Brain microvascular endothelial cell (primary cell): ENCODE measurements at regions not wholly inside any gene's neighbourhood (a gene's known extent, or its start where the extent isn't known, plus 50 kb on each side); places are given as distances from the start of the nearest gene placed in this dataset.

Experiments used
- DNase-seq: peaks from one replicate; pipeline ENCODE4 v3.0.0-alpha.2; 2020
- H3K27ac ChIP-seq: fragments of 250-450 bp; sonication (Bioruptor Pico); 2 replicates; pipeline ENCODE4 v1.5.1; 2020; ENCODE audit warnings: mild to moderate bottlenecking, moderate library complexity
- H3K27me3 ChIP-seq: fragments of 250-450 bp; sonication (Bioruptor Pico); replicated peaks from 2 replicates; pipeline ENCODE4 v1.5.1; 2020; ENCODE audit warnings: mild to moderate bottlenecking
- H3K36me3 ChIP-seq: fragments of 250-450 bp; sonication (Bioruptor Pico); replicated peaks from 2 replicates; pipeline ENCODE4 v1.5.1; 2020; ENCODE audit warnings: mild to moderate bottlenecking
- H3K4me3 ChIP-seq: 2 replicates; pipeline ENCODE4 v1.5.1; 2011; ENCODE audit warnings: low read depth, mild to moderate bottlenecking, control low read depth, low read length, moderate library complexity
- in situ Hi-C: cut with HindIII; loops from 2 replicates; pipeline ENCODE4 v1.10.0; 2017; ENCODE audit warnings: low sequenced_read_pairs, low pct_ligation_motif_present
- TF ChIP-seq, protein P1 (sequence below): IDR thresholded peaks from 2 replicates; pipeline ENCODE4 v1.5.1; 2011; ENCODE audit warnings: low read depth, mild to moderate bottlenecking, moderate library complexity, low read length, control low read depth, inconsistent platforms; ENCODE audit errors: missing control alignments

DNA sequence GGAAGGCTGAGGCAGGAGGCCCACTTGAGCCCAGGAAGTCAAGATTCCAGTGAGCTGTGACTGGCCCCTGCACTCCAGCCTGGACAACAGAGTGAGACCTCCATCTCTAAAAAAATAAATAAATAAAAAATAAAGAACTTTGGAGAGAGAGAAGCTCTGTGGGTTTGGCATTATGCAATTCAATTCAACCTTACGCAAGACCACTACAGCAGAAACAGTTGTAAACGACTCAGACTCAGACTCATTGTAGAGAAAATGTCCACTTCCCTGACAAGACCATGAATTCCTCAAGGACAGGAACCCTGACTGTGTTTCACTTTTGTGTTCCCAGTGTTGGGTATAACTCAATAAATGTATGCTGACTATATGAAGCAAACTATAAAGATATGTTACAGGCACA, 90.3 kb upstream of the C3orf80 start:
- Histone ChIP-seq H3K36me3 (no peaks in the 10 kb centered on the region), H3K27me3 (no peaks in the 10 kb centered on the region), H3K4me3 (no peak overlapping the region), H3K27ac (no peak overlapping the region)
- no peak for DNase-seq
- in situ Hi-C loops = no loop called here
- TF ChIP-seq, protein P1, sequence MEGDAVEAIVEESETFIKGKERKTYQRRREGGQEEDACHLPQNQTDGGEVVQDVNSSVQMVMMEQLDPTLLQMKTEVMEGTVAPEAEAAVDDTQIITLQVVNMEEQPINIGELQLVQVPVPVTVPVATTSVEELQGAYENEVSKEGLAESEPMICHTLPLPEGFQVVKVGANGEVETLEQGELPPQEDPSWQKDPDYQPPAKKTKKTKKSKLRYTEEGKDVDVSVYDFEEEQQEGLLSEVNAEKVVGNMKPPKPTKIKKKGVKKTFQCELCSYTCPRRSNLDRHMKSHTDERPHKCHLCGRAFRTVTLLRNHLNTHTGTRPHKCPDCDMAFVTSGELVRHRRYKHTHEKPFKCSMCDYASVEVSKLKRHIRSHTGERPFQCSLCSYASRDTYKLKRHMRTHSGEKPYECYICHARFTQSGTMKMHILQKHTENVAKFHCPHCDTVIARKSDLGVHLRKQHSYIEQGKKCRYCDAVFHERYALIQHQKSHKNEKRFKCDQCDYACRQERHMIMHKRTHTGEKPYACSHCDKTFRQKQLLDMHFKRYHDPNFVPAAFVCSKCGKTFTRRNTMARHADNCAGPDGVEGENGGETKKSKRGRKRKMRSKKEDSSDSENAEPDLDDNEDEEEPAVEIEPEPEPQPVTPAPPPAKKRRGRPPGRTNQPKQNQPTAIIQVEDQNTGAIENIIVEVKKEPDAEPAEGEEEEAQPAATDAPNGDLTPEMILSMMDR = no peak

DNA sequence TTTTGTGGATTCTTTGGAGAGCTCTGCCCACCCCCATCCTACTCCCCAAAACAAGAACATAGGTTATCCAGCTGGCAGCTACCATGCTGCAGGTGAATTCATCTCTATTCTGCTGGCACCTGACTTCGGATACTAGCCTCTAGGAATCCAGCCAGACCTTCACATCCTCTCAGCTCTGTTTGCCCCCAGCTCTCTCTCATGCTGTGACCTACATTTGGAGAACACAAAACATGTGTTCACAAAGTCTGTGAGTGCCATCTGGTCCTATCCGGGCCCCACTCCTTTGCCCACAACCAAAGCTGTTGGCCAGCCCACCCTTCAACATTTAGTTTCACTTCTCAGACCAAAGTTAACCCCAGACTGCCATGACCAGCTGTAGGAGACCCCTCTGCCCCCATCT, 89.4 kb upstream of the C3orf80 start:
- Histone ChIP-seq H3K36me3 (no peaks in the 10 kb centered on the region), H3K27ac (no peak overlapping the region), H3K4me3 (no peak overlapping the region), H3K27me3 (no peaks in the 10 kb centered on the region)
- TF ChIP-seq, protein P1 = no peak
- no peak for DNase-seq
- in situ Hi-C loops = no loop called here

DNA sequence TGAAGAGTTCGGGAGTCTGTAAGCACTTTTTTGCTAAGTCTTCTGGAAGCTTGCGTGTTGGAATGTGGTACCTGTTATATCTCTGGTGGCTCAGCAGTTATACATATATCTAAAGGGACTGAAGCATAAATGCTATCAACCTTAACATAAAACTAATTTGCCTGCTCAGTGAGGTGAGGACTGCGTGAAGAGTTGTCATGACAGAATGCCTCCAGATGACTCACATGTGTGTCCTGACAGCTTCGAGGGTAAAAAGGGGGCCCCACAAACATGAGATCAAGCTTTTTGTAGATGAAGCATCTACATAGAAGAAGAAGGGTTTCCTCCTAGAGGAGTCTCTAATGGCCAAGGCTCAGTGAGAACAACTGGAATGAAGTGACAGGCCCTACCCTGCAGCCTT, 88.8 kb upstream of the C3orf80 start:
- no peak overlapping the region for H3K4me3 ChIP-seq
- no peak for DNase-seq
- TF ChIP-seq, protein P1 = no peak
- no peaks in the 10 kb centered on the region for H3K27me3 ChIP-seq
- H3K36me3 ChIP-seq = no peaks in the 10 kb centered on the region
- H3K27ac ChIP-seq = no peak overlapping the region
- in situ Hi-C loops = no loop called here

DNA sequence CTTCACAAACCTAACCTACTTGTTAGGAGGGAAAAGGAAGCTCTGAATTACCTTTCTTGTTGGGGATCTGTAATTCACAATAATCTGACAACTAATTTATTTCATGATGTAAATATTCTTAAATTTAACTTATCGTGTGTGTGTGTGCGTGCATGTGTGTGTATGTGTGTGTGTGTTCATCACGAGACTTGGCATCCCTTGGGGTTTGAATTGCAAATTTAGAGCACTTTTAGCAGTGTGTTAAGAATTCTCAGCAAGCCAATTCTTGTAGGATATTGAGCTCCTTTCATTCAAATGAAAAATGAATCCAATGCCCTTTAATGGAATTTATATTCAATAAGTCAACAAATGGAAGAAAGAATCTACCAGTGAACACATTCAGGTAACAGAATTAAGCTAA, 85.9 kb upstream of the C3orf80 start:
- Histone ChIP-seq H3K4me3 (no peak overlapping the region), H3K27ac (no peak overlapping the region), H3K27me3 (no peaks in the 10 kb centered on the region), H3K36me3 (no peaks in the 10 kb centered on the region)
- TF ChIP-seq, protein P1 = no peak
- DNase-seq = no peak
- in situ Hi-C loops = no loop called here

DNA sequence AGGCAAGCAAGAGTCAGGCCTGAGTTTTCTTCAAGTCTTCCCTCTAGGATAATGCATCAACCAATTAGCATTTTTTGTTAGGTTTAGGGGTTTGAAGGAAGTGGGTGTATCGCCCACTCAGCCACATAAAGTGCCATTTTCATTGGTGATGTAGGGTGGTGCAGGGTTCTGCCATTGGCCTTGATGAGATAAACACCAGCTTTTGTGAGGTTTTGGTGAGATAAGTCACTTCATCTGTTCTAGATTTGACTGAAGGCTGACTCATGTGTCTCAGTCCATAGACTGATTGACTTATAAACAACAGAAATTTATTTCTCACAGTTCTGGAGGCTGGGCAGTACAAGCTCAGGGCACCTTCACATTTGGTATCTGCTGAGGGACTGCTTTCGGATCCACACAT, 84.5 kb upstream of the C3orf80 start:
- no peaks in the 10 kb centered on the region for H3K36me3 ChIP-seq
- in situ Hi-C loops = no loop called here
- TF ChIP-seq, protein P1 = no peak
- no peak for DNase-seq
- no peak overlapping the region for H3K27ac ChIP-seq
- H3K4me3 ChIP-seq = no peak overlapping the region
- H3K27me3 ChIP-seq = no peaks in the 10 kb centered on the region

DNA sequence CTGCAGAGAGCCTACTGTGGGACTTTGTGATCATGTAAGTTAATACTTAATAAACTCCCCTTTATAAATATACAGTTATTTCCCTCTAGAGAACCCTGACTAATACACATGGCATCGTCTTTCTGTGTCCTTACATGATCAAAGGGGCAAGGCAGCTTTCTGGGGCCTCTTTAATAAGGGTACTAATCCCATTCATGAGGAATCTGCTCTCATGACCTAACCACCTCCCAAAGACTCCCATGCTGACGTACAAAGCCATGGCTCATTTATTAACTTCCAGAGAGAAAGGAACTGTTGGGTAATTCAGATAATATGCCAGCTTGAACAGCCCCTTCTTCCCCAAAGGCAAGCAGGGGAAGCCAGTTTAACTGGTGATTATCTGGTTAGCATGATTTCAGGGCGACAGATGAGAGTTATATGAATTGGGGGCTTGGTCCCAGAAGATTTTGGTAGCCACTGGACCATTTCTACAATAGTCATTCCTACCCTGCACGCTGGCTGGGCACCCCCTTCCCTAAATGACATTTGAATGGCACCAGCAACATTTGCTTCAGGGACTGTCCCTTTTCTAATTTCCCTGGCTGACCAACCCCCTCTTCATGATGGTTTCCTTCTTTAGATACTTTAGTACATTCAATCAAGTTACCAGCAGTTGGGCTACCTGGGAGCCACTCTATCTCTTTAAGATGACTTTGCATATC, 83.6 kb upstream of the C3orf80 start:
- DNase-seq = no peak
- TF ChIP-seq, protein P1 = no peak
- Histone ChIP-seq H3K27me3 (no peaks in the 10 kb centered on the region), H3K27ac (no peak overlapping the region), H3K36me3 (no peaks in the 10 kb centered on the region), H3K4me3 (no peak overlapping the region)
- in situ Hi-C loops = no loop called here
